Panc1 (cell line): ENCODE measurements at regions not wholly inside any gene's neighbourhood (a gene's known extent, or its start where the extent isn't known, plus 50 kb on each side); places are given as distances from the start of the nearest gene placed in this dataset.

Source experiments
- ATAC-seq: fragments of 200-7000 bp; cut with Tn5 transposase; 2 replicates; pipeline ENCODE4 v1.9.1; 2020; ENCODE audit warnings: mild to moderate bottlenecking, moderate library complexity
- BruUV-seq: library from RNA; stranded (reverse); fragments of 400-500 nt; replicated peaks from 2 replicates; lab custom pipeline; 2021; lab: Mats Ljungman, UMichigan
- CTCF ChIA-PET: fragments of 300-600 bp; sonication (Branson Sonifier 250); formaldehyde crosslinking; loops from one replicate; lab custom pipeline; 2022; ENCODE audit warnings: antibody characterized with exemption; lab: Charles Lee
- POLR2A ChIA-PET: fragments of 300-600 bp; sonication (Branson Sonifier 250); formaldehyde crosslinking; loops from one replicate; lab custom pipeline; 2022; ENCODE audit warnings: antibody characterized with exemption; lab: Charles Lee
- DNase-seq: peaks from one replicate; pipeline ENCODE4 v3.0.0-alpha.2; 2010; ENCODE audit warnings: low read depth, low spot score
- H3K27ac ChIP-seq: 2 replicates; pipeline ENCODE4 v1.5.1; 2011; ENCODE audit warnings: mild to moderate bottlenecking, low read length, inconsistent platforms
- H3K27me3 ChIP-seq: fragments of 200-500 bp; sonication (Bioruptor generic); 2 replicates; pipeline ENCODE4 v1.6.0; 2014; ENCODE audit warnings: low read length, inconsistent platforms; ENCODE audit not compliant: control insufficient read depth, insufficient read depth
- H3K36me3 ChIP-seq: fragments of 200-500 bp; sonication (Bioruptor generic); 2 replicates; pipeline ENCODE4 v1.5.1; 2014; ENCODE audit warnings: inconsistent platforms, mild to moderate bottlenecking, low read length, moderate library complexity; ENCODE audit not compliant: control insufficient read depth, insufficient read depth
- H3K4me1 ChIP-seq: 2 replicates; pipeline ENCODE4 v1.5.1; 2011; ENCODE audit warnings: inconsistent platforms, mild to moderate bottlenecking, low read length, moderate library complexity; ENCODE audit not compliant: control insufficient read depth, insufficient read depth
- H3K4me3 ChIP-seq, 2 experiments: 2 replicates each; pipeline ENCODE4 v1.5.1; 2011 to 2012; ENCODE audit warnings: low read depth in 2 of 2, low read length in 2 of 2, mild to moderate bottlenecking in 2 of 2, inconsistent platforms in 1 of 2, moderate library complexity in 1 of 2
- H3K9me3 ChIP-seq: fragments of 200-500 bp; sonication (Bioruptor generic); 2 replicates; pipeline ENCODE4 v1.5.1; 2014; ENCODE audit warnings: low read depth, mild to moderate bottlenecking, inconsistent platforms, low read length, moderate library complexity; ENCODE audit not compliant: control insufficient read depth, insufficient read depth
- POLR2AphosphoS5 ChIP-seq: IDR thresholded peaks from 2 replicates; pipeline ENCODE4 v1.6.1; 2012; ENCODE audit warnings: mild to moderate bottlenecking, low read depth, low read length, moderate library complexity
- SIN3A ChIP-seq: IDR thresholded peaks from 2 replicates; pipeline ENCODE4 v1.6.1; 2012; ENCODE audit warnings: low read depth, mild to moderate bottlenecking, low read length, moderate library complexity, borderline replicate concordance; ENCODE audit not compliant: insufficient read depth
- TCF7L2 ChIP-seq: IDR thresholded peaks from 2 replicates; pipeline ENCODE4 v1.6.1; 2011; ENCODE audit warnings: mild to moderate bottlenecking, low read depth, low read length, inconsistent platforms
- in situ Hi-C: cut with HindIII; loops from 2 replicates; pipeline ENCODE4 v1.10.0; 2016; ENCODE audit warnings: low sequenced_read_pairs, low pct_unique_long_range_greater_than_20kb
- intact Hi-C: fragments of 100-400 bp; cut with micrococcal nuclease; formaldehyde crosslinking; loops from one replicate; pipeline ENCODE4 v1.10.0; 2022; ENCODE audit not compliant: unreplicated experiment
- TF ChIP-seq, protein P1 (sequence below): fragments of 450-650 bp; IDR thresholded peaks from 2 replicates; pipeline ENCODE4 v1.5.1; 2017; ENCODE audit warnings: mild to moderate bottlenecking
- TF ChIP-seq, protein P2 (sequence below), 2 experiments: IDR thresholded peaks; 2 replicates each; pipeline ENCODE4 v1.6.1; 2011 to 2012; ENCODE audit warnings: low read depth in 2 of 2, control low read depth in 1 of 2, low read length in 1 of 2, mild to moderate bottlenecking in 1 of 2, moderate library complexity in 1 of 2; ENCODE audit not compliant: insufficient read depth in 1 of 2

DNA sequence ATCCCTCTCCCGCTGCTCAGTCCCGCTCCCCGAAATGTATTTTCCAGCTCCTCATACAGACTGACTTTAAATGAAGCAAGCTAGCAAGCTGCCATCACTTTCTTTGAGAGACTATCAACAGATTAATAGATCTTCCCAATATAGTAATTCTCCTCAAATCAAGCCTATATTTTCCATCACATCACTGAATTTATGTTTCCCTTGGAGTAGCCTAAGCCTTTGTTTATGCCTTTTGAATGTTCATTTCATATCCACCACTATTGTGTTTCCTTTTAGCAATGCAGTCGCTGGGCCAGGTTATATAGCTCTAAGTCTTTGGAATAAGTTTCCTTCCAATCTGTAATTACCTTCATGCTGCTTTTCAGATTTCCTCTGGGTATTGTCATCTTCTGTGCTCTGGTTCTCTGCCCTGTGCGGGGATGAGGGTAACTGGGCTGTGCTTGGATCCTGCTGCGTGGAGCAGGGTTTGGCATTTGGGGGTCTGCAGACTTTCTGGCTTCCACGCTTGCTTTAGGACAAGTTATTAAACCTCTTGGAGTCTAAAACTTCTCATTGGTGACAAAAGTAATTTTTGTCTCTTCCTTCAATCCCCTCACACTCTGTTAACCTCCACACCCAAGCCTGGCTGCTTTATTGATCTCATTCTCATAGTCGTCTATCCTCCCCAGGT lies 256.9 kb downstream of the DLEU7 start:
- ChIA-PET CTCF (no interaction called here), POLR2A (no interaction called here)
- no peaks in the 10 kb centered on the region for H3K9me3 ChIP-seq
- no TSS peak for BruUV-seq
- no peaks in the 10 kb centered on the region for H3K27me3 ChIP-seq
- in situ Hi-C loops, result no loop called here
- H3K36me3 ChIP-seq, result no peaks in the 10 kb centered on the region
- DNase-seq (no peak), ATAC-seq (no peak)
- no peak overlapping the region for H3K4me3 ChIP-seq
- peaks cover 7% of the 10 kb centered on the region; the same call in 1 of the 2 replicates for H3K4me1 ChIP-seq
- TF ChIP-seq, protein P1, sequence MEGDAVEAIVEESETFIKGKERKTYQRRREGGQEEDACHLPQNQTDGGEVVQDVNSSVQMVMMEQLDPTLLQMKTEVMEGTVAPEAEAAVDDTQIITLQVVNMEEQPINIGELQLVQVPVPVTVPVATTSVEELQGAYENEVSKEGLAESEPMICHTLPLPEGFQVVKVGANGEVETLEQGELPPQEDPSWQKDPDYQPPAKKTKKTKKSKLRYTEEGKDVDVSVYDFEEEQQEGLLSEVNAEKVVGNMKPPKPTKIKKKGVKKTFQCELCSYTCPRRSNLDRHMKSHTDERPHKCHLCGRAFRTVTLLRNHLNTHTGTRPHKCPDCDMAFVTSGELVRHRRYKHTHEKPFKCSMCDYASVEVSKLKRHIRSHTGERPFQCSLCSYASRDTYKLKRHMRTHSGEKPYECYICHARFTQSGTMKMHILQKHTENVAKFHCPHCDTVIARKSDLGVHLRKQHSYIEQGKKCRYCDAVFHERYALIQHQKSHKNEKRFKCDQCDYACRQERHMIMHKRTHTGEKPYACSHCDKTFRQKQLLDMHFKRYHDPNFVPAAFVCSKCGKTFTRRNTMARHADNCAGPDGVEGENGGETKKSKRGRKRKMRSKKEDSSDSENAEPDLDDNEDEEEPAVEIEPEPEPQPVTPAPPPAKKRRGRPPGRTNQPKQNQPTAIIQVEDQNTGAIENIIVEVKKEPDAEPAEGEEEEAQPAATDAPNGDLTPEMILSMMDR, result no peak
- TF ChIP-seq TCF7L2 (no peak), SIN3A (no peak), POLR2AphosphoS5 (no peak)
- TF ChIP-seq, protein P2, sequence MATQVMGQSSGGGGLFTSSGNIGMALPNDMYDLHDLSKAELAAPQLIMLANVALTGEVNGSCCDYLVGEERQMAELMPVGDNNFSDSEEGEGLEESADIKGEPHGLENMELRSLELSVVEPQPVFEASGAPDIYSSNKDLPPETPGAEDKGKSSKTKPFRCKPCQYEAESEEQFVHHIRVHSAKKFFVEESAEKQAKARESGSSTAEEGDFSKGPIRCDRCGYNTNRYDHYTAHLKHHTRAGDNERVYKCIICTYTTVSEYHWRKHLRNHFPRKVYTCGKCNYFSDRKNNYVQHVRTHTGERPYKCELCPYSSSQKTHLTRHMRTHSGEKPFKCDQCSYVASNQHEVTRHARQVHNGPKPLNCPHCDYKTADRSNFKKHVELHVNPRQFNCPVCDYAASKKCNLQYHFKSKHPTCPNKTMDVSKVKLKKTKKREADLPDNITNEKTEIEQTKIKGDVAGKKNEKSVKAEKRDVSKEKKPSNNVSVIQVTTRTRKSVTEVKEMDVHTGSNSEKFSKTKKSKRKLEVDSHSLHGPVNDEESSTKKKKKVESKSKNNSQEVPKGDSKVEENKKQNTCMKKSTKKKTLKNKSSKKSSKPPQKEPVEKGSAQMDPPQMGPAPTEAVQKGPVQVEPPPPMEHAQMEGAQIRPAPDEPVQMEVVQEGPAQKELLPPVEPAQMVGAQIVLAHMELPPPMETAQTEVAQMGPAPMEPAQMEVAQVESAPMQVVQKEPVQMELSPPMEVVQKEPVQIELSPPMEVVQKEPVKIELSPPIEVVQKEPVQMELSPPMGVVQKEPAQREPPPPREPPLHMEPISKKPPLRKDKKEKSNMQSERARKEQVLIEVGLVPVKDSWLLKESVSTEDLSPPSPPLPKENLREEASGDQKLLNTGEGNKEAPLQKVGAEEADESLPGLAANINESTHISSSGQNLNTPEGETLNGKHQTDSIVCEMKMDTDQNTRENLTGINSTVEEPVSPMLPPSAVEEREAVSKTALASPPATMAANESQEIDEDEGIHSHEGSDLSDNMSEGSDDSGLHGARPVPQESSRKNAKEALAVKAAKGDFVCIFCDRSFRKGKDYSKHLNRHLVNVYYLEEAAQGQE (IDR thresholded peaks at IDR 0.05; ENCODE audit: insufficient read depth in 1 of 2, low read depth in 2 of 2, low read length in 1 of 2), result no peak
- H3K27ac ChIP-seq, result no peak overlapping the region
- intact Hi-C loops, result no loop called here

DNA sequence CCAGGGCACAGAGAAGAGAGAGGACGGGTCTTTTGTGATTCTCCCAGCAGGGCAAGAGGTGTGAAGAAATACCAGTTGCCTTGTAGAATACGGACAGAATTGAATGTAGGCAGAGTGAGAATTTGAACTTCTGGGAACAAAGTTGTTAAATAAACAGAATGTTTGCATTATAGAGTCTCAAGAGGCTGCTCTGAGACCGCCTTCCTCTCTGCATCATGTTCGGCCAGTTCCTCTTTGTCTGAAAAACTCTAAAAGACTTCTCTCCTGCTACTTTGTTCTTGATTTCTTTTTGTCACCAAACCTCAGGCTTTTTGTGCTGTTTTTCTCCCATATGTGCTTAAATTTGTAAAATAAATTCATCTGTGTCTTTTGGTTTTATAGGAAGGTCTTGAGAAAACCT lies 256.4 kb downstream of the DLEU7 start:
- DNase-seq (no peak), ATAC-seq (no peak)
- Histone ChIP-seq H3K27me3 (no peaks in the 10 kb centered on the region), H3K36me3 (no peaks in the 10 kb centered on the region), H3K4me1 (peaks cover 7% of the 10 kb centered on the region; the same call in 1 of the 2 replicates), H3K27ac (no peak overlapping the region), H3K9me3 (no peaks in the 10 kb centered on the region), H3K4me3 (no peak overlapping the region)
- ChIA-PET CTCF (no interaction called here), POLR2A (no interaction called here)
- in situ Hi-C loops (no loop called here), intact Hi-C loops (no loop called here)
- no peak for TF ChIP-seq SIN3A
- no peak for TF ChIP-seq POLR2AphosphoS5
- TF ChIP-seq, protein P1, result no peak
- no peak for TF ChIP-seq TCF7L2
- TF ChIP-seq, protein P2 (IDR thresholded peaks at IDR 0.05; ENCODE audit: insufficient read depth in 1 of 2, low read depth in 2 of 2, low read length in 1 of 2), result no peak
- no TSS peak for BruUV-seq
